Skeletal muscle satellite cell (primary cell): ENCODE measurements at regions not wholly inside any gene's neighbourhood (a gene's known extent, or its start where the extent isn't known, plus 50 kb on each side); places are given as distances from the start of the nearest gene placed in this dataset.

Source experiments
- H3K27me3 ChIP-seq: 2 replicates; pipeline ENCODE4 v1.7.0; 2013; ENCODE audit warnings: low read length; ENCODE audit not compliant: control insufficient read depth, insufficient read depth
- H3K36me3 ChIP-seq: 2 replicates; pipeline ENCODE4 v1.7.0; 2013; ENCODE audit warnings: mild to moderate bottlenecking, control low read depth, low read length; ENCODE audit not compliant: insufficient read depth
- H3K4me1 ChIP-seq: 2 replicates; pipeline ENCODE4 v1.7.0; 2013; ENCODE audit warnings: low read length; ENCODE audit not compliant: control insufficient read depth, insufficient read depth
- H3K4me2 ChIP-seq: 2 replicates; pipeline ENCODE4 v1.7.0; 2013; ENCODE audit warnings: mild to moderate bottlenecking, low read length
- H3K4me3 ChIP-seq: 2 replicates; pipeline ENCODE4 v1.7.0; 2013; ENCODE audit warnings: low read length
- H3K9ac ChIP-seq: 2 replicates; pipeline ENCODE4 v1.7.0; 2013; ENCODE audit warnings: mild to moderate bottlenecking, low read depth, low read length, moderate library complexity
- H3K9me3 ChIP-seq: replicated peaks from 2 replicates; pipeline ENCODE4 v1.7.0; 2013; ENCODE audit warnings: mild to moderate bottlenecking, control low read depth, low read length

GRCh38 chr6:165110860-165111259 is 198.5 kb downstream of the C6orf118 start:
- Histone ChIP-seq H3K9me3 (no peaks in the 10 kb centered on the region), H3K9ac (no peak overlapping the region), H3K36me3 (no peaks in the 10 kb centered on the region), H3K27me3 (no peaks in the 10 kb centered on the region), H3K4me2 (no peak overlapping the region), H3K4me1 (peaks cover 7% of the 10 kb centered on the region), H3K4me3 (no peak overlapping the region)

- Histone ChIP-seq H3K27me3 (no peaks in the 10 kb centered on the region), H3K36me3 (no peaks in the 10 kb centered on the region), H3K9me3 (no peaks in the 10 kb centered on the region), H3K4me2 (no peak overlapping the region), H3K4me3 (no peak overlapping the region), H3K4me1 (peaks cover 7% of the 10 kb centered on the region), H3K9ac (no peak overlapping the region)
These were observed 200.4 kb downstream of the C6orf118 start for GRCh38 chr6:165109011-165109410.

GRCh38 chr6:165106261-165106660 is 203.1 kb downstream of the C6orf118 start:
- H3K4me2 ChIP-seq, result no peak overlapping the region
- H3K9me3 ChIP-seq, result no peaks in the 10 kb centered on the region
- H3K9ac ChIP-seq, result no peak overlapping the region
- H3K27me3 ChIP-seq, result no peaks in the 10 kb centered on the region
- peaks cover 7% of the 10 kb centered on the region for H3K4me1 ChIP-seq
- no peak overlapping the region for H3K4me3 ChIP-seq
- H3K36me3 ChIP-seq, result no peaks in the 10 kb centered on the region

- no peaks in the 10 kb centered on the region for H3K27me3 ChIP-seq
- H3K9me3 ChIP-seq, result no peaks in the 10 kb centered on the region
- H3K36me3 ChIP-seq, result no peaks in the 10 kb centered on the region
- peaks cover 10% of the 10 kb centered on the region for H3K4me1 ChIP-seq
- no peak overlapping the region for H3K9ac ChIP-seq
- H3K4me2 ChIP-seq, result no peak overlapping the region
- H3K4me3 ChIP-seq, result no peak overlapping the region
These were observed 211.2 kb downstream of the C6orf118 start for GRCh38 chr6:165098165-165098564.

- no peak overlapping the region for H3K4me2 ChIP-seq
- no peak overlapping the region for H3K4me3 ChIP-seq
- H3K9ac ChIP-seq, result no peak overlapping the region
- H3K27me3 ChIP-seq, result no peaks in the 10 kb centered on the region
- no peaks in the 10 kb centered on the region for H3K9me3 ChIP-seq
- H3K36me3 ChIP-seq, result no peaks in the 10 kb centered on the region
- peaks cover 16% of the 10 kb centered on the region for H3K4me1 ChIP-seq
These were observed 212.5 kb downstream of the C6orf118 start for GRCh38 chr6:165096868-165097267.

GRCh38 chr6:165096209-165096608 is 213.2 kb downstream of the C6orf118 start:
- Histone ChIP-seq H3K27me3 (no peaks in the 10 kb centered on the region), H3K9ac (no peak overlapping the region), H3K9me3 (no peaks in the 10 kb centered on the region), H3K4me1 (peaks cover 23% of the 10 kb centered on the region), H3K36me3 (no peaks in the 10 kb centered on the region), H3K4me2 (no peak overlapping the region), H3K4me3 (no peak overlapping the region)

- Histone ChIP-seq H3K9ac (peak overlapping the region; percentile 11), H3K4me3 (no peak overlapping the region), H3K27me3 (no peaks in the 10 kb centered on the region), H3K4me1 (peaks cover 28% of the 10 kb centered on the region), H3K4me2 (no peak overlapping the region), H3K36me3 (no peaks in the 10 kb centered on the region), H3K9me3 (no peaks in the 10 kb centered on the region)
These were observed 216.4 kb downstream of the C6orf118 start for GRCh38 chr6:165092881-165093595.

GRCh38 chr6:165091121-165091785 is 218.2 kb downstream of the C6orf118 start:
- H3K9me3 ChIP-seq, result no peaks in the 10 kb centered on the region
- no peaks in the 10 kb centered on the region for H3K36me3 ChIP-seq

GRCh38 chr6:165090242-165090641 is 219.2 kb downstream of the C6orf118 start:
- no peaks in the 10 kb centered on the region for H3K27me3 ChIP-seq
- H3K9me3 ChIP-seq, result no peaks in the 10 kb centered on the region
- H3K4me2 ChIP-seq, result no peak overlapping the region
- no peaks in the 10 kb centered on the region for H3K36me3 ChIP-seq
- H3K4me3 ChIP-seq, result no peak overlapping the region
- peaks cover 19% of the 10 kb centered on the region for H3K4me1 ChIP-seq
- no peak overlapping the region for H3K9ac ChIP-seq

More at GRCh38 chr6:165091121-165091785, 218.2 kb downstream of the C6orf118 start:
- Histone ChIP-seq H3K27me3 (no peaks in the 10 kb centered on the region), H3K4me3 (peak overlapping the region; percentile 52), H3K4me2 (peak overlapping the region; percentile 22), H3K4me1 (peaks cover 19% of the 10 kb centered on the region), H3K9ac (peak overlapping the region; percentile 54)

- Histone ChIP-seq H3K4me3 (no peak overlapping the region), H3K9me3 (no peaks in the 10 kb centered on the region), H3K4me2 (no peak overlapping the region), H3K27me3 (no peaks in the 10 kb centered on the region), H3K4me1 (peaks cover 12% of the 10 kb centered on the region), H3K9ac (no peak overlapping the region), H3K36me3 (no peaks in the 10 kb centered on the region)
These were observed 222.6 kb downstream of the C6orf118 start for GRCh38 chr6:165086814-165087213.

GRCh38 chr6:165082636-165083035 is 226.8 kb downstream of the C6orf118 start:
- Histone ChIP-seq H3K4me2 (no peak overlapping the region), H3K36me3 (no peaks in the 10 kb centered on the region), H3K4me3 (no peak overlapping the region), H3K27me3 (no peaks in the 10 kb centered on the region), H3K9ac (no peak overlapping the region), H3K4me1 (no peaks in the 10 kb centered on the region), H3K9me3 (no peaks in the 10 kb centered on the region)
